ENCODE measurements at regions not wholly inside any gene's neighbourhood (a gene's known extent, or its start where the extent isn't known, plus 50 kb on each side); places are given as distances from the start of the nearest gene placed in this dataset.

- no peak for TF ChIP-seq SIN3A (IDR thresholded peaks at IDR 0.05; ENCODE audit: borderline replicate concordance, insufficient read depth, low read length)
- no peak for TF ChIP-seq POLR2AphosphoS5 (IDR thresholded peaks at IDR 0.05; ENCODE audit: low read depth, low read length)
Observed at GRCh38 chr2:53378791-53379190, 388.8 kb upstream of the CHAC2 start.

Measured in PFSK-1 (cell line).